ENCODE measurements at regions not wholly inside any gene's neighbourhood (a gene's known extent, or its start where the extent isn't known, plus 50 kb on each side); places are given as distances from the start of the nearest gene placed in this dataset.

- ChIA-PET CTCF (no interaction called here), POLR2A (no interaction called here)
- no peak overlapping the region for H2AFZ ChIP-seq (ENCODE audit: low read depth, low read length)
- FAIRE-seq: no peak
- H3K9me1 ChIP-seq (replicated peaks; ENCODE audit: control insufficient read depth, extremely low read depth, insufficient read depth, low read length): no peaks in the 10 kb centered on the region
- no peak for DNase-seq (ENCODE audit: low read depth, low spot score)
- no peak overlapping the region for H3K4me2 ChIP-seq (ENCODE audit: insufficient read depth, low read length)
- no peaks in the 10 kb centered on the region for H4K20me1 ChIP-seq (replicated peaks; ENCODE audit: control insufficient read depth, extremely low read depth, insufficient read depth, low read length)
- no peaks in the 10 kb centered on the region for H3K27me3 ChIP-seq (ENCODE audit: control insufficient read depth in 2 of 2, insufficient read depth in 2 of 2, low read length in 2 of 2)
- intact Hi-C loops (cut with micrococcal nuclease): no loop called here
- no peak overlapping the region for H3K4me3 ChIP-seq (replicated peaks in 1 of 3; ENCODE audit: insufficient read depth in 1 of 3, low read depth in 1 of 3, low read length in 3 of 3)
- no peaks in the 10 kb centered on the region for H3K36me3 ChIP-seq (ENCODE audit: control insufficient read depth in 2 of 2, extremely low read depth in 1 of 2, insufficient read depth in 2 of 2, low read length in 2 of 2)
- peaks cover 7% of the 10 kb centered on the region for H3K9me3 ChIP-seq (replicated peaks; ENCODE audit: control insufficient read depth, insufficient read depth, low read length)
- H3K27ac ChIP-seq (ENCODE audit: insufficient read depth, low read depth, low read length): no peak overlapping the region
- dilution Hi-C loops (cut with MboI; ENCODE audit: extremely low pct_ligation_motif_present, low sequenced_read_pairs): no loop called here
- no peak overlapping the region for H3K9ac ChIP-seq (replicated peaks; ENCODE audit: extremely low read depth, insufficient read depth, low read length)
- H3K79me2 ChIP-seq (ENCODE audit: control insufficient read depth, insufficient read depth, low read length): no peaks in the 10 kb centered on the region
- TF ChIP-seq, protein P1, sequence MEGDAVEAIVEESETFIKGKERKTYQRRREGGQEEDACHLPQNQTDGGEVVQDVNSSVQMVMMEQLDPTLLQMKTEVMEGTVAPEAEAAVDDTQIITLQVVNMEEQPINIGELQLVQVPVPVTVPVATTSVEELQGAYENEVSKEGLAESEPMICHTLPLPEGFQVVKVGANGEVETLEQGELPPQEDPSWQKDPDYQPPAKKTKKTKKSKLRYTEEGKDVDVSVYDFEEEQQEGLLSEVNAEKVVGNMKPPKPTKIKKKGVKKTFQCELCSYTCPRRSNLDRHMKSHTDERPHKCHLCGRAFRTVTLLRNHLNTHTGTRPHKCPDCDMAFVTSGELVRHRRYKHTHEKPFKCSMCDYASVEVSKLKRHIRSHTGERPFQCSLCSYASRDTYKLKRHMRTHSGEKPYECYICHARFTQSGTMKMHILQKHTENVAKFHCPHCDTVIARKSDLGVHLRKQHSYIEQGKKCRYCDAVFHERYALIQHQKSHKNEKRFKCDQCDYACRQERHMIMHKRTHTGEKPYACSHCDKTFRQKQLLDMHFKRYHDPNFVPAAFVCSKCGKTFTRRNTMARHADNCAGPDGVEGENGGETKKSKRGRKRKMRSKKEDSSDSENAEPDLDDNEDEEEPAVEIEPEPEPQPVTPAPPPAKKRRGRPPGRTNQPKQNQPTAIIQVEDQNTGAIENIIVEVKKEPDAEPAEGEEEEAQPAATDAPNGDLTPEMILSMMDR (IDR thresholded peaks at IDR 0.05; ENCODE audit: extremely low read depth in 1 of 2, insufficient read depth in 1 of 2, low read depth in 1 of 2, low read length in 2 of 2): no peak
- TF ChIP-seq, protein P2, sequence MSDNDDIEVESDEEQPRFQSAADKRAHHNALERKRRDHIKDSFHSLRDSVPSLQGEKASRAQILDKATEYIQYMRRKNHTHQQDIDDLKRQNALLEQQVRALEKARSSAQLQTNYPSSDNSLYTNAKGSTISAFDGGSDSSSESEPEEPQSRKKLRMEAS (IDR thresholded peaks at IDR 0.05; ENCODE audit: insufficient read depth, insufficient read length): no peak
- no TSS peak for BruUV-seq (replicated peaks)
- H3K4me1 ChIP-seq (ENCODE audit: control insufficient read depth, extremely low read depth, insufficient read depth, low read length): no peaks in the 10 kb centered on the region
Measured at GRCh38 chr5:179461576-179461975, 88.8 kb upstream of the RUFY1 start.

GRCh38 chr5:179459771-179460170, 90.6 kb upstream of the RUFY1 start:
- dilution Hi-C loops (cut with MboI; ENCODE audit: extremely low pct_ligation_motif_present, low sequenced_read_pairs): no loop called here
- POLR2A ChIA-PET: no interaction called here
- no peak overlapping the region for H3K9ac ChIP-seq (replicated peaks; ENCODE audit: extremely low read depth, insufficient read depth, low read length)
- DNase-seq (ENCODE audit: low read depth, low spot score): no peak
- no peaks in the 10 kb centered on the region for H4K20me1 ChIP-seq (replicated peaks; ENCODE audit: control insufficient read depth, extremely low read depth, insufficient read depth, low read length)
- H3K9me1 ChIP-seq (replicated peaks; ENCODE audit: control insufficient read depth, extremely low read depth, insufficient read depth, low read length): no peaks in the 10 kb centered on the region
- intact Hi-C loops (cut with micrococcal nuclease): no loop called here
- CTCF ChIA-PET: no interaction called here
- no peaks in the 10 kb centered on the region for H3K79me2 ChIP-seq (ENCODE audit: control insufficient read depth, insufficient read depth, low read length)
- H3K27me3 ChIP-seq (ENCODE audit: control insufficient read depth in 2 of 2, insufficient read depth in 2 of 2, low read length in 2 of 2): no peaks in the 10 kb centered on the region
- H3K4me3 ChIP-seq (replicated peaks in 1 of 3; ENCODE audit: insufficient read depth in 1 of 3, low read depth in 1 of 3, low read length in 3 of 3): no peak overlapping the region
- H3K27ac ChIP-seq (ENCODE audit: insufficient read depth, low read depth, low read length): no peak overlapping the region
- no peaks in the 10 kb centered on the region for H3K4me1 ChIP-seq (ENCODE audit: control insufficient read depth, extremely low read depth, insufficient read depth, low read length)
- no peaks in the 10 kb centered on the region for H3K36me3 ChIP-seq (ENCODE audit: control insufficient read depth in 2 of 2, extremely low read depth in 1 of 2, insufficient read depth in 2 of 2, low read length in 2 of 2)
- TF ChIP-seq POLR2A (IDR thresholded peaks at IDR 0.05; ENCODE audit: low read depth, low read length): no peak
- no peak for TF ChIP-seq FOS (IDR thresholded peaks at IDR 0.05; ENCODE audit: borderline replicate concordance, insufficient read depth, low read length)
- no peak for TF ChIP-seq JUN (IDR thresholded peaks at IDR 0.05; ENCODE audit: borderline replicate concordance, insufficient read depth, insufficient read length, low read depth)
- TF ChIP-seq EZH2 (IDR thresholded peaks at IDR 0.05; ENCODE audit: borderline replicate concordance, low read depth, low read length, severe bottlenecking): no peak
- TF ChIP-seq, protein P2 (IDR thresholded peaks at IDR 0.05; ENCODE audit: insufficient read depth, insufficient read length): no peak
- no peak for TF ChIP-seq POLR2AphosphoS5 (IDR thresholded peaks at IDR 0.05; ENCODE audit: insufficient read depth, low read depth, low read length)
- no peak for TF ChIP-seq MYC (IDR thresholded peaks at IDR 0.05; ENCODE audit: low read depth, low read length)
- no peak for TF ChIP-seq GATA2 (IDR thresholded peaks at IDR 0.05; ENCODE audit: insufficient read depth, insufficient read length, low read depth, low read length)
- TF ChIP-seq, protein P1 (IDR thresholded peaks at IDR 0.05; ENCODE audit: extremely low read depth in 1 of 2, insufficient read depth in 1 of 2, low read depth in 1 of 2, low read length in 2 of 2): no peak
- H3K9me3 ChIP-seq (replicated peaks; ENCODE audit: control insufficient read depth, insufficient read depth, low read length): peaks cover 9% of the 10 kb centered on the region
- no peak for FAIRE-seq
- no peak overlapping the region for H2AFZ ChIP-seq (ENCODE audit: low read depth, low read length)
- no peak overlapping the region for H3K4me2 ChIP-seq (ENCODE audit: insufficient read depth, low read length)
- no TSS peak for BruUV-seq (replicated peaks)

Data from endothelial cell of umbilical vein (primary cell).